ENCODE measurements at regions not wholly inside any gene's neighbourhood (a gene's known extent, or its start where the extent isn't known, plus 50 kb on each side); places are given as distances from the start of the nearest gene placed in this dataset.

DNA sequence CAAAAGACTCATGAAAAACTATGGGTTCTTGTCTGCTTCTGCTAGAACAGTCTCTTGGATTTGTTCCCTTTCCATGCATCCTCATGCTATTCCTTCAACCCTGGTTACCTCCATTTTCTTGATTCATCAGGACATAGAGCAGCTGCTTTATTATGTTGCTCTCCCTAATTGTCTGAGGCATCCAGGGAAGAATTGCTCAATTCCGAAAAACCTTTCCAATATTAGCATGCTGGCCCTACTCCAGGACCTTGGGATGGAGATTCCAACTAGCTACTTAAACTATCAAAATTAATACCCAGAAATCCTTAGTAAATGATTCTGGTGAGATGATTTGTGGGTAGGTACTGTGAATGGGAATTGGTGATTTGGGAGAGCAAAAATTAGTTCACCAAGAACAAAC, 56.6 kb upstream of the FAM47B start:
- H3K9me3 ChIP-seq (ENCODE audit: control insufficient read depth in 3 of 3, low read length in 3 of 3), result no peaks in the 10 kb centered on the region
- H3K27me3 ChIP-seq (ENCODE audit: control insufficient read depth in 3 of 3, insufficient read depth in 3 of 3, low read length in 3 of 3), result no peaks in the 10 kb centered on the region
- no peak overlapping the region for H3K27ac ChIP-seq (ENCODE audit: low read depth, low read length)
- H3K4me3 ChIP-seq (ENCODE audit: low read length in 3 of 3), result no peak overlapping the region
- H3K9ac ChIP-seq (ENCODE audit: low read depth in 1 of 3, low read length in 3 of 3), result no peak overlapping the region
- no peaks in the 10 kb centered on the region for H3K4me1 ChIP-seq (ENCODE audit: control insufficient read depth in 3 of 3, insufficient read depth in 3 of 3, low read length in 3 of 3)
- no peaks in the 10 kb centered on the region for H3K36me3 ChIP-seq (ENCODE audit: control insufficient read depth in 3 of 3, insufficient read depth in 3 of 3, low read length in 3 of 3)

- no peak overlapping the region for H3K9ac ChIP-seq (ENCODE audit: low read depth in 1 of 3, low read length in 3 of 3)
- no peaks in the 10 kb centered on the region for H3K4me1 ChIP-seq (ENCODE audit: control insufficient read depth in 3 of 3, insufficient read depth in 3 of 3, low read length in 3 of 3)
- H3K36me3 ChIP-seq (ENCODE audit: control insufficient read depth in 3 of 3, insufficient read depth in 3 of 3, low read length in 3 of 3), result no peaks in the 10 kb centered on the region
- no peak overlapping the region for H3K27ac ChIP-seq (ENCODE audit: low read depth, low read length)
- H3K9me3 ChIP-seq (ENCODE audit: control insufficient read depth in 3 of 3, low read length in 3 of 3), result no peaks in the 10 kb centered on the region
- H3K4me3 ChIP-seq (ENCODE audit: low read length in 3 of 3), result no peak overlapping the region
- H3K27me3 ChIP-seq (ENCODE audit: control insufficient read depth in 3 of 3, insufficient read depth in 3 of 3, low read length in 3 of 3), result no peaks in the 10 kb centered on the region
These were observed 51.2 kb upstream of the FAM47B start for GRCh38 chrX:34891391-34891790.
